OCI-LY7 (cell line): ENCODE measurements at regions not wholly inside any gene's neighbourhood (a gene's known extent, or its start where the extent isn't known, plus 50 kb on each side); places are given as distances from the start of the nearest gene placed in this dataset.

Experiments
- EZH2phosphoT487 ChIP-seq: fragments of 200-600 bp; sonication (generic); IDR thresholded peaks from 2 replicates; pipeline ENCODE4 v1.6.1; 2018; ENCODE audit warnings: low read depth, borderline replicate concordance, mild to moderate bottlenecking, mixed run types, antibody characterized with exemption, low read length, moderate library complexity, mixed read lengths
- TF ChIP-seq, protein P1 (sequence below): fragments of 200-600 bp; sonication (generic); conservative IDR thresholded peaks from 2 replicates; pipeline ENCODE4 v1.5.1; 2014; ENCODE audit warnings: mild to moderate bottlenecking, antibody characterized with exemption, low read length, moderate library complexity, mixed read lengths

- TF ChIP-seq, protein P1, sequence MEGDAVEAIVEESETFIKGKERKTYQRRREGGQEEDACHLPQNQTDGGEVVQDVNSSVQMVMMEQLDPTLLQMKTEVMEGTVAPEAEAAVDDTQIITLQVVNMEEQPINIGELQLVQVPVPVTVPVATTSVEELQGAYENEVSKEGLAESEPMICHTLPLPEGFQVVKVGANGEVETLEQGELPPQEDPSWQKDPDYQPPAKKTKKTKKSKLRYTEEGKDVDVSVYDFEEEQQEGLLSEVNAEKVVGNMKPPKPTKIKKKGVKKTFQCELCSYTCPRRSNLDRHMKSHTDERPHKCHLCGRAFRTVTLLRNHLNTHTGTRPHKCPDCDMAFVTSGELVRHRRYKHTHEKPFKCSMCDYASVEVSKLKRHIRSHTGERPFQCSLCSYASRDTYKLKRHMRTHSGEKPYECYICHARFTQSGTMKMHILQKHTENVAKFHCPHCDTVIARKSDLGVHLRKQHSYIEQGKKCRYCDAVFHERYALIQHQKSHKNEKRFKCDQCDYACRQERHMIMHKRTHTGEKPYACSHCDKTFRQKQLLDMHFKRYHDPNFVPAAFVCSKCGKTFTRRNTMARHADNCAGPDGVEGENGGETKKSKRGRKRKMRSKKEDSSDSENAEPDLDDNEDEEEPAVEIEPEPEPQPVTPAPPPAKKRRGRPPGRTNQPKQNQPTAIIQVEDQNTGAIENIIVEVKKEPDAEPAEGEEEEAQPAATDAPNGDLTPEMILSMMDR = no peak
- no peak for TF ChIP-seq EZH2phosphoT487
Measured at GRCh38 chr1:72394457-72394856, 112.1 kb upstream of the NEGR1 start.
